RPMI7951 (cell line): ENCODE measurements at regions not wholly inside any gene's neighbourhood (a gene's known extent, or its start where the extent isn't known, plus 50 kb on each side); places are given as distances from the start of the nearest gene placed in this dataset.
"Not testable (repeated sequence)": the region's sequence is repeated elsewhere in the genome, so short reads cannot be mapped to it uniquely, and the experiment has no call there.

Experiments used
- DNase-seq: peaks from one replicate; pipeline ENCODE4 v3.0.0-alpha.2; 2012; ENCODE audit warnings: low read depth

DNA sequence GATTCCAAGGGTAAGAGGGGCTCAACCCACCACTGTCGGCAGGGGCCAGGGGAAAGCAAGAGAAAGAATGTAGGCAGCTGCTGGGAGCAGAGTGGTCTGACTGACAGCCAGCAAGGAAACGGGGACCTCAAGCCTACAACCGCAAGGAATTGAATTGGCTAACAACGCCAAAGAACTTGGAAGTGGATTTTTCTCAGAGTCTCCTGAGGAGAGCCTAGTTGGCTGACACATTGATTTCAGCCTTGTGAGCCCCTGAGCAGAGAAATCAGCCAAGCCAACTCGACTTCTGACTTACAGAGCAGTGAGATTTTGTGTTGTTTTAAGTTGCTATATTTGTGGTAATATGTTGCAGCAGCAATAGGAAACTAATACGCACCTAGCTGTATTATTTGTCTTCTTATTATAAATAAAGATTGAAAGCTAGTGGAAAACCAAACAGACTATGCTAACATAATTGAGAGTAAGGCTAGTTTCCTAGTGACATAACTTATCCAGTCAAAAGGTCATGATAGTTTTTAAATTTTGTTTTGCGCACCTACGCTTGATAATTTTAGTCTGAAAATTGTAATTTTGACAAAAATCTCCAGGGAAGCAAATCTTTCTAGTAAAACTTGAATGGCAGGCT, 145.8 kb upstream of the HCCS start:
- DNase-seq, result no peak

DNA sequence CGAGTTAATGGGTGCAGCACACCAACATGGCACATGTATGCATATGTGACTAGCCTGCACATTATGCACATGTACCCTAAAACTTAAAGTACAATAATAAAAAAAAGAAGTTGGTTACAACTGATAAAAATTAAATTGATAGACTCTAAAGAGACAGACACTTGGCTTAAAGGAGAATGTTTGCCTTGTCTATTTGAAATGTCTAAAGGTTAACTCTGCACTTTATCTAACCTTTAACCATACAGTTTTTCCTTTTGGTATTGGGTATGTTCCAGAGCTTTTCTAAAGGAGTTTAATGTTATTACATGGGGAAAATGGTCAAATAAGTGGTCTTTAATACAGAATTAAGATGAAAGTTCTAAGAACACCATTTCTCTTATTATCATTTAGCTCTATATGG, 145.1 kb upstream of the HCCS start:
- DNase-seq, result no peak

DNA sequence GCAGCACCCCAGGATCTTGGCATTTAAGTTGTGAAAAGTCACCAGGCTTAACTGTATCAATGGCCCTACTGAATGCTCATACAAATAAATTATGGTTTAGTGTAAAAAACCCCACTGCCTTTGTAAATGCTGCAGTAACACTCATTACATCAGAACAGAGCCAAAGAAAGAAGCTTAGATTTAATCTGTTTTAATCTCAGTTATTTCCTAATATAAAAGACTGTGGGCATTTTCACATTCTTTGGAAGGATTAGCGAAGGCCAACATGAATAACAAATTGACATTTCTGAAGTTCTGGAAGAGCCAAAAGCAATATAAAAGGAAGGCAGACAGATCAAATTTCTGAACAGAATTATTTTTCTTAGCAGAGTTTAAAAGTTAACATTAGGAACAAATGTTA, 140.0 kb upstream of the HCCS start:
- DNase-seq, result no peak

DNA sequence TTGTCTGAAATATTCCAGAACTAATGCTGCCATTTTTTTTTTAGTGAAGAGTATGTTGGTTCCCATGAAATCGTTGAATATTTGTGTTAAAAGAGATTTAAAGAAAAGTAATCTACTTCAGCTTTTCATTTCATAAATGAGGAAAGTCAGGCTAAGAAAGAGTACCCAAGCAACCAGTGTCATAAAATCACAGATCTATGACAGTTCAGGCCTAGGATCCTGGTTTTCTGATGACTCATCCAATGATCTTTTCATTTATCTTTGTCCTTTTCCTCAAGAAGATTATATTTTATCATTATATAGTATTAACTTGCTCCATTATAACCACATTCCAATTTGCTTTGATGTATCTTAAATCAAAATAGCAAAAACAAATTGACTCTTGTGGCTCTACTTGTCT, 139.4 kb upstream of the HCCS start:
- no peak for DNase-seq

DNA sequence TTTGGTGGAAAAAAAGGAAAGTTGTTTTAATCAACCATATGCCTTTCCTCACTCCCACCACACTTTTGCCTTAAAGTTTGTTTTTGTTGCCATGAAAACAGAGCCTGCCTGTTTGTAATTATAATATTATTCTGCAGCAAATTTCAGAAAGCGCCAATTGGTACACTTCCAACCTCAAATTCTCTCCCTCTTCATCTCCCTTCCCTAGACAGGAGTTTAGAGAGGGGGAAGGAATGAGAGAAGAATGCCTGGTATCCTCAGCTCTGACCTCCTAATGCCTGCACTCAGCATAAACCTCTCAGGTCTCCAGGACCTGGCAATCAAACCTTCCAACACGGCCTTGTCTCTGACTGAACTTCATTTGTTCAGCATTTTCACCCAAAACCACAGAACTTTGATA, 138.4 kb upstream of the HCCS start:
- no peak for DNase-seq

DNA sequence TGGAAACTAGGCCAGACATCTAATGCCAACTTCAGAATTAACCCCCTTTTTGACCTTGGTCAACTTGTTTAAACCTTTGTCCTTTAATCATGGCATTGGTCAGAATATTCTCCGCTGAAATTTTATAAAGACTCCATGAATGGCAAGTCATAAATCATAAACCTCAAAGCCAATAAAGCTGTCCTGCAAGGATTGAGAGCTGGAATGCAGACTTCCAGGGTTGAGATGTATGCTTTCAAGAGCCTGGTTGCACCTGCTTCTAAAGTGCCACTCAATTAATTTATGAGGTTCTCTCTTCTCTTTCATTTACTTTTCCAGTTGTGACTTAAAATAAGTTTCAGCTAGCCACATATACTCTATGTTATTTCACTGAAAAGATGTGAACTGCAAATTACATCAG, 136.2 kb upstream of the HCCS start:
- DNase-seq, result no peak

DNA sequence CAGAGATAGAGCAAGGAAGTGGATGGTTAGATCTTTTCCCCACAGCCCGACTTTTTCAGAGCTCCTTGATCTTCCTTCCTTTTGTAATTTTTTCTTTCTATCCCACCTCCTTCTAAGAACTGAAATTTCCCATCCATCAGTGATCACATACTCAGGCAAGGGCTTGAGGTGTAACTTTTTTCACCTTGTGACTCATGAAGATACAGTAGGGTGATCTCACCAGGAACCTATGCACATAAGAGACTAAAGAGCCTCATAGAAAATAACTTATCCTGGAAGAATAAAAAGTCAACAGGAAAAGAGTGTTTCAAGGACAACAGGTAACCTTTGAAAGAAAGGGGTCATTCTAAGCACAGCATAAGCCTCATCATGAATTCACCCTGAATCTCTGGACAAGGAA, 131.2 kb upstream of the HCCS start:
- DNase-seq, result no peak

DNA sequence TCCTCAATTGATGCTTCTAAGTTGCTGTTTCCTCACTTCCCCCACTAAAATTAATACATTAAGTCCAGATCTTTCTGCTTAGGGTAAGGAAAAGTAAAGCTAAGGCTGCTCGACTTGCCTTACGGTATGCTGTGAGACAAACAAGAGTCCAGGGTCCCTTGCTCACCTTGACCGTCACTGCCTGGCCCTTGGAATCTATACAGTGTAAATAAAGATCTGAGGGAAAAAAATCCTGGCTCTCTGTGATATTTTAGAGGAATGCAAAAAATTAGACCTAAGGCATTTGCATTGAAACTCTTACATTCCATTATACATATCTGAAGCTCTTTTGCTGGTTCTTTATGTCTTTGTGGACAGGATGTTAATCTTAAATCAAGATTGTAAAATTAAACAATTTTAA, 129.6 kb upstream of the HCCS start:
- DNase-seq, result no peak

DNA sequence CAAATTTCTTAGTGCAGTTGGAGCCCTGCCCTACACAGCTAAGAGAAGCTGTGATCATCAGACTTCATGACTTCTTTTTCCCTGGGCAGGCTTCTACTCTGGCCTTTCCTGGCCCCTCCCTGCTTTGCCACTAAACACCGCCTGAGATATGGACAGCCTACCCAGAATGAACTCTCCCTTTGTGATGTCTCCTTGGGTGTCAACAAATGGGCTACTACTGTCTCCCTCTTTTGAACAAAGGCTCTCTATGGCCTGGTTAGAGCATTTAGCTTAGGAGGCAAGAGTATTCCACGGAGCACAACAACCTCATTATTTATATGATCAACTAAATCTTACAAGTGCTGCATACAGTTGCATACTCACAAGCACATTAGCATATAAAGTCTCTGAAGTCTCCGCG, 127.6 kb upstream of the HCCS start:
- peak; percentile 6 for DNase-seq

DNA sequence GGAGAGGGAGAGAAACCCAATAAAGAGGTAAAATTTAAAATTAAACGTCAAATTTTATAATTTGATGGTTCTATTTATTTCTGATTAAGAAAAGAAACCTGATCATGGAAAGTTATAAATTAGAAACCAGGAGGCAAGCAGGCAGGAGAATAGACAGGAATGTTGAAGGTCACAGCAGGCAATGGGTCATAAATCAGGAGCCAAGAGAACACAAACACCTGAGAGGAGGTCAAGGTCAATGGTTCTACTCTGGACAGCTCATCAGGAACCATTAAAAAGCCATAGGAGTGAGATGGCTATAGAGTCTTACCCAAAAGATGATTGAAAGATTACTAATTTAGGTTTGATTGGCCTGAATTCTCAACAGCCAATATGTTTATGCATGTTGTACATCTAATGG, 126.9 kb upstream of the HCCS start:
- no peak for DNase-seq

DNA sequence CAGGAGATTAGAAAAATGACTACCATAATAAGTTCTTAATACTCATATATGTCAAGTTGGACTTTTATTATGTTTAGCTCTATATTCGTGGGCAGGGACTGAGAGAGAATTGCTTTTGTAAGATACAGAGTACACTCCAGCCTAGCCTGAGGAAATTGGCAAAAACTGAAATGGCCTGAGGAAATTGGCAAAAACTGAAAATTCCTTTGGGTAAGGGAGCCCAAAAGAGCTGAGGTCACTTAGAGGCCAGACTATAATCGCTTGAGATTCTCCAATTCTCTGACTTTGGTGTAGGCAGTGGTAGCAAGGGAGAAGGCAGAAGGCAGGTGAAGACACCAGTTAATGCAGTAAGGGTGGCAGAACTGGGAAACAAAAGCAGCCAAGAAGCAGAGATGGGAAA, 124.5 kb upstream of the HCCS start:
- DNase-seq, result no peak

DNA sequence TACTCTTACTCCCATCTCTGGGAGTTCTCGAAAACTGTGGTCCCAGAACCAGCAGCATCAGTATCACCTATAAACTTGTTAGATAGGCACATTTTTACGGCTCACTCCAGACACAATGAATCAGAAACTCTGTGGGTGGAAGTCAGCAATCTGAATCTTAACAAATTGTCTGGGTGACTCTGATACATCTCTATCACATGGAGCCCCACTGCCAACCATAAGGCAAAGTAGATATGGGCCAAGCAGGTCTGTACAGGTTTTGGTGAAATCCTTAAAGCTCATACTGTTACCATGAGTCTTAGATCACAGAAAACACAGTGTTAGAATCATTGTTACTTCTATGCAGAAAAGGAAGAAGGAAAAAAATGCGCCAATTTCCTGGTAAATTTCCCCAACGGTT, 122.5 kb upstream of the HCCS start:
- DNase-seq, result no peak

DNA sequence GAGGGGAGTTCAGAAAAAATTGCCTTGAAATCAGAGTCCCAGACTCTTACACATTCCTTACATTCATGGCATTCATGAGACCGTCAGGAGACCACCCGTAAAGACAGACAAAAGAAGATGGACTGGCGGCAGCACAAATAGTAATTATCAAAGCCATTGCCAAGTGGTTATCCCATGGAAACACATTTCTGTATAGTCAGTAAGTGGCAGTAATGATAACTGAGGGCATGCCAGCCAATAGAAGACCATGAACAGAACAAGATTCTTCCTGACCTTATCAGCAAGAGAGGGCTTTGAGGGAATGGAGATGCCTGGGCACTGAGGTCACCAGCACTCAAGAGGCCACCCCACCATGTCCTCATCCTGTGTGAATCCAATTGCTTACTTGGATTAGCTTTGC, 121.7 kb upstream of the HCCS start:
- no peak for DNase-seq

DNA sequence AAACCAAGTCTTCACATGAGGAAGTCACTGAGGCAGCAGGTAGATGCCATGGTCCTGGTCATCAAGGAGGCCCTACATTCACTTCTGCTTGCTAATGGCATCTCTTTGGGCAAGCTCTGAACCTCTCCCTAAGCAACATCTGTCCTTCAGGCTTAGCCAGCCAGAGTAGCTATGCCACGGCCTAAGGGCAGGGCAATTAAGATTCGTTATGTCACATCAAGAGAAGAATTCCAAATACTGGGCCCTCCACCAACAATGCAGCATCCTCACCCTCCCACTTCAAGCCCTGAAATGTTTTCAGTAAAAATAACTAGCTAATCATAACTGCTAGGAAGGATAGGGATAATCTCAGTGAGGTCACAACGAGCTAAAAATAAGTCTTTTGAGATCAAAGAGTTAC, 120.7 kb upstream of the HCCS start:
- DNase-seq, result no peak

DNA sequence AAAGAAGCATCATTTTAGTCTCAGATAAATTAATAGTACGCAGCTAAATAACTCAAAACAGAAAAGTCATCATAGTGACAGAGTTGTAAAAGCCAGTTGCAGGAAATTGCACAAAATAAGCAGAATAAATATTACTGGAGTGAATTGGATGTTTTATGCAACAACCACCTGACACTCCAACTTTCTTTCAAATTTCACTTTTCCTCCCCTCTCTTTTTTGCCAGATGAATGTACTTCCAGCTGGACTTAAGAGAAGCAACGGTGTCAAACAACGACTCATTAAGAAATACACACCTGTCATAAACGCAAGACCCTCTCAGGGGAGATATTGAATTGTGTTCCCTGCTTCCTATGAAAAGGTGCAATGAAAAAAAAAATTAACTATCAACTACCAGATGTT, 120.2 kb upstream of the HCCS start:
- DNase-seq, result no peak

DNA sequence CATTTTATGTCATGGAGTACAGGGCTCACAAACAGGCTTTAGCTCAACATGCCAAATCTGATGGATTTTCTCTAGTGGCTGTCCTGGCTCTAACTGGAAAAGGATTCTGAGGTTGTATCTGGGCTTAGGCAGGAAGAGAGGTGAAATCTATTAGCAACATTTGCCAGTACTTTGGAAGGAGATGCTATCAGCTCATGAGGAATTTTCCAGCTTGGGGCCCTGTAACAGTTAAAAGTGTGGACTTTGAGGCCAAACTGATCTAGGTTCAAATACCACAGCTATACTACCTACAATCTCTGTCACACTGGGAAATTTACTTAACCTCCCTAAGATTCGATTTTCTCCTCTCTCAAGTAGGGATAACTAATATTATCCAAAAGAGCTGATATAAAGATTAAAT, 119.0 kb upstream of the HCCS start:
- no peak for DNase-seq

DNA sequence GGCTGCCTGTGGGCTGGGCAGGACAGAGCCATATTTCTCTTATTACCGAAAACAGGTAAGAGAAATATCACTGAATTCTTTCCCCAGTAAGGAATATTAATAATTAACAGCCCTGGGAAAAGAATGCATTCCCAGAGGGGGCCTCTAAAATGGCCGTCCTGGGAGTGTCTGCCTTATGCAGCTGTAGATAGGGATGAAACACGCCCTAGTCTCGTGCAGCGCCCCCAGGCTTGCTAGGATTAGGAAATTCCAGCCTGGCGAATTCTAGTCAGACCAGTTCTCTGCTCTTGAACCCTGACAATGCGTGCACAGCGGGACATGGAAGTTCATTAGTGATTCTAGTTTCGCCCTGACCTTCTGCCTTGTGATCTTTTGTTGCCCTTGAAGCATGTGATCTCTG, 104.1 kb upstream of the HCCS start:
- DNase-seq, result not testable (repeated sequence)

DNA sequence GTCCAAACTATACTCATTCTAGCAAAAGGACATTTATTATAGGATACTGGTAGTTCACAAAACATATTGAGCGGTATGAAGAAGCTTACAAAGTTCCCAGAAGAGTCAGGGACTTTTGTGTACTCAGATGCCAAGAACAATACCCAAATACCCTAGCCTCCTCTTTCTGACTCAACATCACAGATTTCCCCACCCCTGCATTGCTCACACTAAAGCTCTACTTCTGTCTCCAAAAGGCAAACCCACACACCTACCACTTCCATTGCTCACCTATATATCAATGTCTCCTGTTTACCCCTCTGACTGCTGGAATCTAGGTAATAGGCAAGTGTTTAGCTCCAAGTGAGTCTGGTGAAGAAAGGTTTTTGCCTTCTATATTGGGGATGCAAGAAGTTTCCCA, 100.7 kb upstream of the HCCS start:
- no peak for DNase-seq

DNA sequence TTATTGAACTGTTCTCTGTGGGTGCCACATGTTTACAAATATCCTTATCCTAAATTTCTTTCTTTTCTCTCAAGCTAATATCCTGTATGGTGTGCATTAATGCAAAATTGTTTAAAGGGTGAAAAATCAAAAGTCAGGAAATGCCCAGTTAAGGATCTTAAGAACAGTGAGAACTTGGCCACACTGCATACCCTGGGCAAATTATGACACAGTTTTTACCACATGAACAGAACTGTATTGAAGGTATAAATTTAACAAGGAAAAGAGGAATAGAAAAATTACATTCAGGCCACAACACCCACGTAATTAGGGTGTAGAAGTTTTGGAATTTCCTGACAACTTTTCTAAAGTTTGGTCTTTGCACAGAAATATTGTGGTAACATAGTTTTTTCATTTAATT, 94.4 kb upstream of the HCCS start:
- DNase-seq, result no peak

DNA sequence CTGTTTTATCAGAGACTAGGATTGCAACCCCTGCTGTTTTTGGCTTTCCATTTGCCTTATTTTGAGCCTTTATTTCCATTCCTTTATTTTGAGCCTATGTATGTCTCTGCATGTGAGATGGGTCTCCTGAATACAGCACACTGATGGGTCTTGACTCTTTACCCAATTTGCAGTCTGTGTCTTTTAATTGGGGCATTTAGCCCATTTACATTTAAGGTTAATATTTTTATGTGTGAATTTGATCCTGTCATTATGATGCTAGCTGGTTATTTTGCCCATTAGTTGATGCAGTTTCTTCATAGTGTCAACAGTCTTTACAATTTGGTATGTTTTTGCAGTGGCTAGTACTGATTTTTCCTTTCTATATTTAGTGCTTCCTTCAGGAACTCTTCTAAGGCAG, 88.5 kb upstream of the HCCS start:
- not testable (repeated sequence) for DNase-seq

DNA sequence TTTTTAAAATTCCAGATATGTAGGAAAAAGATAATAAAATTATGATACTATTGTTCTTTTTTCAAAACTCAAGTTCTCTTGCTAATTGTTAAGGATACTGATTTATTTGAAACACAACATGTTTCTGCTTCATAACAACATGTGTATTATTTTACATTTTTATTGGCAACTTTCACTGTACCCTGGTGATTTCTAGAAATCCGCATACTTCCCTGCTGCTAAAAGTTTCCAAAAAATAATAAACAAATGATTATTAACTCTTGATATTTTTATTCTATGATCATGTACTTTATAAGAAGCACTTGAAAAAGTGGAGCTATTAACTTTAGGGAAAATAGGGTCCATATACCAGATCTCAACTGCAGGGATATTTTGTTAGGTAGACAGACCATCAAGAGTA, 71.2 kb upstream of the HCCS start:
- DNase-seq, result no peak

DNA sequence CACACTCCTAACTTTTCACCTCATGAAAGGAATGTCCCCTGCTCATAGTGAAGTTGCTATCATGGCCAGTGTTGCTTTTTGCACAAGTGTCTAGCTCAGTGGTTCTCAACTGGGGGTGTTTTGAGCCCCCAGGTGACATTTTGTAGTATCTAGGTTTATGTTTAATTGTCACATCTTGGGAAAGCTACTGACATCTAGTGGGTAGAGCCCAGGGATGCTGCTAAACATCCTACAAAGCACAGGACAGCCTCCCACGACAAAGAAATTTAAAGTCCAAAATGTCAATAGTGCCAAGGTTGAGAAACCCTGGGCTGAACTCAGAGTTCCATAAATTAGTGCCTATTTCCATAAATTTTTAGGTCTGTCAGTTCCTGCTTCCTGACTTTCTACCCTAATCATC, 70.7 kb upstream of the HCCS start:
- no peak for DNase-seq

DNA sequence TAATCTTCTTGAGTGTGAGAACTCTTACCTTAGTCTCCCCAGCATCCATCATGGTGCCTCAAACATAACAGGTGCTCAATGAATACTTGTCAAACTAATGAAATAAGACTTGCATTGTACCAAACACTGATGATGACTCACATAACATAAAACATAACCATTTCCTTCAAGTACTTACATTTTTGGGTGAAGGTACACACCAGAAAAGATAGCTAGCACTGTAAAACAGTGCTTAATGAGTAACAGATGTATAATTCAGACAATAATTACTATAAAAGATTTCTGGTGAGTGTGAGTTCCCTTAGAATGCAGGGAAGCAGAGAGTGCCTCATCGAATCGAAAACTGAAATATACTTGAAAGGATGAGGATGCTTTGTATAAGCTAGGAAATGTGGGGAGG, 70.1 kb upstream of the HCCS start:
- no peak for DNase-seq

DNA sequence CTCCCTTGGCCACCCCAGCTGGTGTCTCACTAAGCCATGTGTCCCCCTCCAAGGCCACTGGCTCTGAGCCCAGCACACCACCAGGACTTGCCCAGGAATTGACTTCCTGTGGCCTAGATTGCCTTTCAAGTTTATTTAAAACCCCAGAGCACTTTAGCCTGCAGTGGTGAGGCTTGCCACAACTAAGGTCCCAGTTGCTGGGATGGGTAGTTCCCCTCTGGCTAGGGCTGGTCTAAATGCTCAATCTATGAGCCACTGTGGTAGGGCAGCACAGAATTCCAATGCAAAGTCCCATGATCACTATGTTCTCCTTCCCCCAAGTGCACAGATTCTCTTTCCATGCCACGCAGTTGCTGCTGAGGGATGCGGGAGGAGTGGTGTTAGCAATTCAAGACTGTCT, 61.1 kb upstream of the HCCS start:
- peak; percentile 3 for DNase-seq

DNA sequence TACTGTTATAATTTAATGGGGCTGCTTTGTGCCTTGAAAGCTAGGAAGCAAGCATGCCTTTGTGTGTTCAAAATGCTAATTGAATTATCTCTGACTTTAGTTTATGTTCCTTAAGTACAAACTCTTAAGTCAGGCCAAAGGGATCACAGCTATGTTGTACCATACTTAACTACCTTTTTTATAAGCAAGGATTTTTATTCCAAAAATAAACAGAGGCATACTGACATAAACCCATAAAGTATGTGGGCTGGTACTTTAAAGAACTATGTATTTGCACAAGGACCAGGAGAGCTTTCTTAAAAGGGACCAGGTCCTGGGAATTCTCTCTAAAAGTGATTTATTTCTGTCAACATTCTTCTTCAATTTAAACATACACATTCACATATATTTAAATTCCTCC, 57.8 kb upstream of the HCCS start:
- no peak for DNase-seq
